H1 (cell line): ENCODE measurements at regions not wholly inside any gene's neighbourhood (a gene's known extent, or its start where the extent isn't known, plus 50 kb on each side); places are given as distances from the start of the nearest gene placed in this dataset.

ENCODE experiments used
- RBBP5 ChIP-seq: IDR thresholded peaks from 2 replicates; pipeline ENCODE4 v1.7.1; 2012; ENCODE audit warnings: low read depth, mild to moderate bottlenecking, inconsistent platforms, low read length, moderate library complexity, borderline replicate concordance

DNA sequence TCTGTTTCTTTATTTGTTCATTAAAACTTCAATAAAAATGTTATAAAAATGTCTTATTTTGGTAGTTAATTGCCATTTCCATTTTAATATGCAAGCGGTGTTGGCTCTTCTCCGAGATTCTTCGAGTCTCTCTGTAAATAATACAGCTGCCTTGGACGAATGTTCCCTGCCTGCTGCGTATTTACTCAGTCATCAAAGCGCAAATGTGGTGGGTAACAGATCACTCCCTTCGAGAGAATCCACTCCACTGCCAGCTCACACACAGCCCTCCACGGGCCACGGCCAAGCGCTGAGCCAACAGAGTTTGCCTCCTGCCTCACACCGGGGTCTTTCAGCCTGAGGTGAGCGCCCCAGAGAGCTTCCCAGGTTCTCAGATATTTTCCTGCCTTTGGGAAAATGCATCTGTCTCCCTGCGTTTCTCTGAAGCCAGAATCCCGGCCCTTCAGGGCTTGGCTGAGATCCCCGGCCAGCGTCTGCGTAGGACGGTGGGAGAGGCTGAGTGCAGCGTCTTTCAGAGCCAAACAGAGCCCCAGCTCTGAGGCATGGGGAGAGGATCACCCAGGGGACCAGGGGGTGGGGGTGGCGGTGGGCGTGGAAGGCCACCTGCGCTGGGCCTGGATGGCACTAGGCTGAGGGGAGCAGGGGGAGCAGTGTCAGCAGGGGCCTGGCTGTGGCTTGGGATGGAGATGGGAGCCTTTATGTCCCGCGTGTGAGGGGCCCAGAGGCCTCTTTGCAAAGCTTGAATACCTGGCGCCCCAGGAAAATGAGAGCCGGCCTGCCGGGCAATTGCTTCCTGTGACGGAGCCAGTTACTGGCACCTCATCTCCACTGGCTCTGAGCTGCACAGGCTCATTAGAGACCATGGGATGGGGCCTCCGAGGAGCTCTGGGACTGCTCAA is 248.7 kb downstream of the RBFOX3 start (continued):
- TF ChIP-seq RBBP5, result no peak
- TF ChIP-seq, all 59 proteins: peak for 0
